Panc1 (cell line): ENCODE measurements at regions not wholly inside any gene's neighbourhood (a gene's known extent, or its start where the extent isn't known, plus 50 kb on each side); places are given as distances from the start of the nearest gene placed in this dataset.
"Not testable (repeated sequence)": the region's sequence is repeated elsewhere in the genome, so short reads cannot be mapped to it uniquely, and the experiment has no call there.

ENCODE experiments used
- CTCF ChIP-seq: fragments of 450-650 bp; IDR thresholded peaks from 2 replicates; pipeline ENCODE4 v1.5.1; 2017; ENCODE audit warnings: mild to moderate bottlenecking
- POLR2AphosphoS5 ChIP-seq: IDR thresholded peaks from 2 replicates; pipeline ENCODE4 v1.6.1; 2012; ENCODE audit warnings: mild to moderate bottlenecking, low read depth, low read length, moderate library complexity
- TF ChIP-seq, protein P1 (sequence below), 2 experiments: IDR thresholded peaks; 2 replicates each; pipeline ENCODE4 v1.6.1; 2011 to 2012; ENCODE audit warnings: low read depth in 2 of 2, control low read depth in 1 of 2, low read length in 1 of 2, mild to moderate bottlenecking in 1 of 2, moderate library complexity in 1 of 2; ENCODE audit not compliant: insufficient read depth in 1 of 2

- TF ChIP-seq, protein P1, sequence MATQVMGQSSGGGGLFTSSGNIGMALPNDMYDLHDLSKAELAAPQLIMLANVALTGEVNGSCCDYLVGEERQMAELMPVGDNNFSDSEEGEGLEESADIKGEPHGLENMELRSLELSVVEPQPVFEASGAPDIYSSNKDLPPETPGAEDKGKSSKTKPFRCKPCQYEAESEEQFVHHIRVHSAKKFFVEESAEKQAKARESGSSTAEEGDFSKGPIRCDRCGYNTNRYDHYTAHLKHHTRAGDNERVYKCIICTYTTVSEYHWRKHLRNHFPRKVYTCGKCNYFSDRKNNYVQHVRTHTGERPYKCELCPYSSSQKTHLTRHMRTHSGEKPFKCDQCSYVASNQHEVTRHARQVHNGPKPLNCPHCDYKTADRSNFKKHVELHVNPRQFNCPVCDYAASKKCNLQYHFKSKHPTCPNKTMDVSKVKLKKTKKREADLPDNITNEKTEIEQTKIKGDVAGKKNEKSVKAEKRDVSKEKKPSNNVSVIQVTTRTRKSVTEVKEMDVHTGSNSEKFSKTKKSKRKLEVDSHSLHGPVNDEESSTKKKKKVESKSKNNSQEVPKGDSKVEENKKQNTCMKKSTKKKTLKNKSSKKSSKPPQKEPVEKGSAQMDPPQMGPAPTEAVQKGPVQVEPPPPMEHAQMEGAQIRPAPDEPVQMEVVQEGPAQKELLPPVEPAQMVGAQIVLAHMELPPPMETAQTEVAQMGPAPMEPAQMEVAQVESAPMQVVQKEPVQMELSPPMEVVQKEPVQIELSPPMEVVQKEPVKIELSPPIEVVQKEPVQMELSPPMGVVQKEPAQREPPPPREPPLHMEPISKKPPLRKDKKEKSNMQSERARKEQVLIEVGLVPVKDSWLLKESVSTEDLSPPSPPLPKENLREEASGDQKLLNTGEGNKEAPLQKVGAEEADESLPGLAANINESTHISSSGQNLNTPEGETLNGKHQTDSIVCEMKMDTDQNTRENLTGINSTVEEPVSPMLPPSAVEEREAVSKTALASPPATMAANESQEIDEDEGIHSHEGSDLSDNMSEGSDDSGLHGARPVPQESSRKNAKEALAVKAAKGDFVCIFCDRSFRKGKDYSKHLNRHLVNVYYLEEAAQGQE (IDR thresholded peaks at IDR 0.05; ENCODE audit: insufficient read depth in 1 of 2, low read depth in 2 of 2, low read length in 1 of 2) = not testable (repeated sequence)
- TF ChIP-seq CTCF = peak; percentile 85
- TF ChIP-seq POLR2AphosphoS5 = not testable (repeated sequence)
Observed at GRCh38 chr14:106116339-106116930, 590.1 kb downstream of the TMEM121 start.
